ENCODE measurements at regions not wholly inside any gene's neighbourhood (a gene's known extent, or its start where the extent isn't known, plus 50 kb on each side); places are given as distances from the start of the nearest gene placed in this dataset.

GRCh38 chr11:10993640-10994039, 135.8 kb upstream of the ZBED5 start:
- TF ChIP-seq CTCF (IDR thresholded peaks at IDR 0.05; ENCODE audit: low read length, missing control alignments), result no peak
- no peak for DNase-seq (ENCODE audit: low read depth)

GRCh38 chr11:10993186-10993585, 135.3 kb upstream of the ZBED5 start:
- H3K4me3 ChIP-seq (replicated peaks; ENCODE audit: low read depth, low read length), result no peak overlapping the region
- no peak for DNase-seq (ENCODE audit: low read depth)
- no peak for TF ChIP-seq CTCF (IDR thresholded peaks at IDR 0.05; ENCODE audit: low read length, missing control alignments)

More at GRCh38 chr11:10993640-10994039, 135.8 kb upstream of the ZBED5 start:
- no peak overlapping the region for H3K4me3 ChIP-seq (replicated peaks; ENCODE audit: low read depth, low read length)

GRCh38 chr11:10991393-10991792, 133.5 kb upstream of the ZBED5 start:
- no peak for DNase-seq (ENCODE audit: low read depth)
- H3K4me3 ChIP-seq (replicated peaks; ENCODE audit: low read depth, low read length), result no peak overlapping the region
- no peak for TF ChIP-seq CTCF (IDR thresholded peaks at IDR 0.05; ENCODE audit: low read length, missing control alignments)

GRCh38 chr11:10990637-10991193, 132.9 kb upstream of the ZBED5 start:
- TF ChIP-seq CTCF (IDR thresholded peaks at IDR 0.05; ENCODE audit: low read length, missing control alignments), result no peak
- DNase-seq (ENCODE audit: low read depth), result no peak
- no peak overlapping the region for H3K4me3 ChIP-seq (replicated peaks; ENCODE audit: low read depth, low read length)

GRCh38 chr11:10990160-10990559, 132.3 kb upstream of the ZBED5 start:
- TF ChIP-seq CTCF (IDR thresholded peaks at IDR 0.05; ENCODE audit: low read length, missing control alignments), result no peak
- DNase-seq (ENCODE audit: low read depth), result no peak
- no peak overlapping the region for H3K4me3 ChIP-seq (replicated peaks; ENCODE audit: low read depth, low read length)

GRCh38 chr11:10986006-10986405, 128.2 kb upstream of the ZBED5 start:
- no peak for TF ChIP-seq CTCF (IDR thresholded peaks at IDR 0.05; ENCODE audit: low read length, missing control alignments)
- no peak overlapping the region for H3K4me3 ChIP-seq (replicated peaks; ENCODE audit: low read depth, low read length)
- no peak for DNase-seq (ENCODE audit: low read depth)

GRCh38 chr11:10984742-10985141, 126.9 kb upstream of the ZBED5 start:
- DNase-seq (ENCODE audit: low read depth), result no peak
- H3K4me3 ChIP-seq (replicated peaks; ENCODE audit: low read depth, low read length), result no peak overlapping the region
- TF ChIP-seq CTCF (IDR thresholded peaks at IDR 0.05; ENCODE audit: low read length, missing control alignments), result no peak

All from fibroblast of pulmonary artery (primary cell).